ENCODE measurements at regions not wholly inside any gene's neighbourhood (a gene's known extent, or its start where the extent isn't known, plus 50 kb on each side); places are given as distances from the start of the nearest gene placed in this dataset.

DNA sequence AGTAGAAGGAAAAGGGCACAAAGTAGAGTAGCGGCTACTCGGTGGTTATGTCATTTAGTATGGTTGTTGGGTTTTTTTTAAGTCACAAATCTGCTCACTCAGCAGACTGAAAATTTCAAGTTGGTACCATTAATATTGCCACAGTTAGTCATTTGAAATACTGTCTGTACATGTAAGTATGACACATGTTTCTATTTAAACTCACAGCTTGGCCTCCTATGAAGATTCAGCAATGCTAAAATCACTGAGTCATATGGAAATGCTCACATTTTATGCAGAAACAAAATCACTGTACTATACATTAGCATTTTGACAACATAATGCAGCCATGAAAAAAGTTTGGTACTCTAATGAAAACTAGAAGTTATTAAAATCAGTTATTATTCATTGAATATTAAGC lies 571.9 kb downstream of the TAFA4 start:
- TF ChIP-seq, protein P1, sequence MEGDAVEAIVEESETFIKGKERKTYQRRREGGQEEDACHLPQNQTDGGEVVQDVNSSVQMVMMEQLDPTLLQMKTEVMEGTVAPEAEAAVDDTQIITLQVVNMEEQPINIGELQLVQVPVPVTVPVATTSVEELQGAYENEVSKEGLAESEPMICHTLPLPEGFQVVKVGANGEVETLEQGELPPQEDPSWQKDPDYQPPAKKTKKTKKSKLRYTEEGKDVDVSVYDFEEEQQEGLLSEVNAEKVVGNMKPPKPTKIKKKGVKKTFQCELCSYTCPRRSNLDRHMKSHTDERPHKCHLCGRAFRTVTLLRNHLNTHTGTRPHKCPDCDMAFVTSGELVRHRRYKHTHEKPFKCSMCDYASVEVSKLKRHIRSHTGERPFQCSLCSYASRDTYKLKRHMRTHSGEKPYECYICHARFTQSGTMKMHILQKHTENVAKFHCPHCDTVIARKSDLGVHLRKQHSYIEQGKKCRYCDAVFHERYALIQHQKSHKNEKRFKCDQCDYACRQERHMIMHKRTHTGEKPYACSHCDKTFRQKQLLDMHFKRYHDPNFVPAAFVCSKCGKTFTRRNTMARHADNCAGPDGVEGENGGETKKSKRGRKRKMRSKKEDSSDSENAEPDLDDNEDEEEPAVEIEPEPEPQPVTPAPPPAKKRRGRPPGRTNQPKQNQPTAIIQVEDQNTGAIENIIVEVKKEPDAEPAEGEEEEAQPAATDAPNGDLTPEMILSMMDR (IDR thresholded peaks at IDR 0.05; ENCODE audit: borderline replicate concordance, extremely low read depth, low read length, poor library complexity, severe bottlenecking), result no peak
- no peak for TF ChIP-seq EZH2 (IDR thresholded peaks at IDR 0.05; ENCODE audit: borderline replicate concordance, low read depth, low read length, severe bottlenecking)

Measured in DND-41 (cell line).